NK-92 treated with Interleukin-12 subunit alpha and Interleukin-12 subunit beta, amount 100 ng/mL, for 24 hours (cell line): ENCODE measurements at regions not wholly inside any gene's neighbourhood (a gene's known extent, or its start where the extent isn't known, plus 50 kb on each side); places are given as distances from the start of the nearest gene placed in this dataset.

ENCODE experiments used
- DNase-seq: peaks from one replicate; lab custom pipeline; 2025; lab: John Stamatoyannopoulos, UW

DNA sequence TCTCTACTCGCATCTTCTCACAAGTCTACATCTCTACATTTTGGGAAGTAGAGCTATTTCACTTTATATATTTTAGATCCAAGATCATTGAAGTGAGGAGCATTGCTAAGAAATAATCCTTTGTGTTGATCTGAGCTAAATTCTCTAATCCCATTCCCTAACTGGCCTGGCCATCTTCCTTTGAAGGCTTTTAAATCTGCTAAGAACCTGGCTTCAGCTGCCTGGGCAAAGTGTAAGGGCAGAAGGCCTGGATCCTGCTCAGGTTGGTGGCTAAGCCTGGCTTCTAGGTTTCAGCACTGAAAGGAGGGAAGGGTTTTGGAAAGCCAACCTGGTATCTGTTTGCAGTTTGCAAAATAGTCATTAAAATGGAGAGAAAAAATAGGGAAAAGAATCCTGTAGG, 167.6 kb downstream of the BRINP2 start:
- no peak for DNase-seq

GRCh38 chr1:177334903-177335302, 164.1 kb downstream of the BRINP2 start:
- no peak for DNase-seq

DNA sequence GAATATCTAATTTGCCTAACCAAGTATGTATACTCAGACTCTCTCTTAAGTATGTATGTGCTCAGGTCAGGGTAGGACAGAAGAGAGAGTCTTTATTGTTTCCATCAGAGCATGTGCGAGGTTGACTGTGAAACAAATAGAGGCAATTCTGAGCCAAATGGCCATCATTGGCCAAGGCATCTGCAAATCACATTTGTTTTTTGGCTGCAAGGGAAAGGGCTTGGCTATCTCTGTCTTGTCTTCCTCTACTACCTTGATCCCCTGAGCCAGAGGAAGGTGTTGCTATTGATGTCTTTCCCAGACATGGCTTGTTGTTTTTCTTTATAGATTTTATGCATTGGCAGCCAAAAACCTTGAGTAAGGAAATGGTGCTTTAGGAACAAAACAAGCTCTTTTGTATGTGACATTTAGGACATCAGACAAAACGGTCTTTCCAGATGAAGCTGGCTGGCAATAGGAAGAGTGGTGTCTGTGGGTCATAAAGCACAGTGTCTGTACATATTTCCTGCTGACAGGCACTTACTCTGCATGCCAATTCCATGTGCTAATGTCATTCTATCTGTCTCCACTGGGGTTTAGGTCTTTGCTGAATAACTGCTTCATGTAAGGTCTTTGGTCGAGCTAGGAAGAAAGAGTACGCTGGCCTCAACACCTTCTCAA, 163.3 kb downstream of the BRINP2 start:
- no peak for DNase-seq
